MM.1S (cell line): ENCODE measurements at regions not wholly inside any gene's neighbourhood (a gene's known extent, or its start where the extent isn't known, plus 50 kb on each side); places are given as distances from the start of the nearest gene placed in this dataset.

Experiments
- DNase-seq: peaks from one replicate; pipeline ENCODE4 v3.0.0-alpha.2; 2015
- H2AFZ ChIP-seq: fragments of 300-600 bp; sonication (generic); 2 replicates; pipeline ENCODE4 v1.6.0; 2016; ENCODE audit warnings: antibody characterized with exemption, low read length
- H3F3A ChIP-seq: fragments of 300-600 bp; sonication (generic); 2 replicates; pipeline ENCODE4 v1.6.1; 2016; ENCODE audit warnings: mild to moderate bottlenecking, antibody characterized with exemption, low read length, moderate library complexity, mixed read lengths; ENCODE audit not compliant: insufficient read depth
- H3K27ac ChIP-seq: fragments of 300-600 bp; sonication (generic); 2 replicates; pipeline ENCODE4 v1.5.1; 2016; ENCODE audit warnings: mild to moderate bottlenecking, low read length
- H3K27me3 ChIP-seq: fragments of 300-600 bp; sonication (generic); replicated peaks from 2 replicates; pipeline ENCODE4 v1.6.0; 2016; ENCODE audit warnings: low read length; ENCODE audit not compliant: insufficient read depth
- H3K36me3 ChIP-seq: fragments of 300-600 bp; sonication (generic); replicated peaks from 2 replicates; pipeline ENCODE4 v1.6.1; 2016; ENCODE audit warnings: mild to moderate bottlenecking, low read length, mixed read lengths; ENCODE audit not compliant: insufficient read depth
- H3K4me1 ChIP-seq: fragments of 300-600 bp; sonication (generic); 2 replicates; pipeline ENCODE4 v1.6.1; 2016; ENCODE audit warnings: low read length, mixed read lengths
- H3K4me2 ChIP-seq: fragments of 300-600 bp; sonication (generic); 2 replicates; pipeline ENCODE4 v1.6.0; 2016; ENCODE audit warnings: low read depth, low read length
- H3K4me3 ChIP-seq: fragments of 300-600 bp; sonication (generic); 2 replicates; pipeline ENCODE4 v1.5.1; 2016; ENCODE audit warnings: low read length, mixed read lengths
- H3K79me2 ChIP-seq: fragments of 300-600 bp; sonication (generic); 2 replicates; pipeline ENCODE4 v1.6.1; 2016; ENCODE audit warnings: mixed run types, low read length, mixed read lengths
- H3K9ac ChIP-seq: fragments of 300-600 bp; sonication (generic); 2 replicates; pipeline ENCODE4 v1.6.1; 2016; ENCODE audit warnings: low read length, mixed read lengths
- H3K9me2 ChIP-seq: fragments of 300-600 bp; sonication (generic); replicated peaks from 2 replicates; pipeline ENCODE4 v1.6.1; 2016; ENCODE audit warnings: mild to moderate bottlenecking, low read length, mixed read lengths; ENCODE audit not compliant: insufficient read depth
- H3K9me3 ChIP-seq: fragments of 300-600 bp; sonication (generic); replicated peaks from 2 replicates; pipeline ENCODE4 v1.6.1; 2016; ENCODE audit warnings: mild to moderate bottlenecking, low read length, mixed read lengths; ENCODE audit not compliant: insufficient read depth
- H4K20me1 ChIP-seq: fragments of 300-600 bp; sonication (generic); 2 replicates; pipeline ENCODE4 v1.6.1; 2016; ENCODE audit warnings: mild to moderate bottlenecking, low read length, moderate library complexity, mixed read lengths; ENCODE audit not compliant: insufficient read depth
- EZH2 ChIP-seq: fragments of 300-600 bp; sonication (generic); optimal IDR thresholded peaks from 2 replicates; pipeline ENCODE3; 2017; ENCODE audit warnings: low read depth, mild to moderate bottlenecking, antibody characterized with exemption, low read length, mixed read lengths
- EZH2phosphoT487 ChIP-seq: fragments of 300-600 bp; sonication (generic); IDR thresholded peaks from 2 replicates; pipeline ENCODE4 v1.6.1; 2018; ENCODE audit warnings: antibody characterized with exemption, low read length
- TF ChIP-seq, protein P1 (sequence below): fragments of 300-600 bp; sonication (generic); IDR thresholded peaks from 2 replicates; pipeline ENCODE4 v1.5.1; 2016; ENCODE audit warnings: antibody characterized with exemption, low read length, mixed read lengths

DNA sequence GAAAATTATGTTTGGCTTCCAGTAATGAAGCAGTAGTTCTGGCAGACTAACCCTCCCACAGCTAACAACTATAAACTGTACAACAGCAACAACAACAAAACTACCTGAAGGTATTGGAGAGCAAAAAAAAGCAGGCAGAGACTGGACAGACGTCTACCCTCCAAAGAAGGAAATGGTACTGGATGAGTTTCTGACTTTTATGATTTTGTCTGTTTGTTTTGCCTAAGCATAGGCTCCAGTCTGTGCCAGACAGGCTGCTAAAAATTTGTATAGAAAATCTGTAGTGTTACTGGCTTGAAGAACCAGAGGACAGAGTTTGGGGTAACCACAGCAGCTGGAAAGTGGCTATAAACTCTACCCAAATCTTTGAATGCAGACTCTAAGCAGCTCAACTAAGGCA is 131.3 kb downstream of the SLC25A47 start:
- no peaks in the 10 kb centered on the region for H3K27me3 ChIP-seq
- H2AFZ ChIP-seq: no peak overlapping the region
- H3K27ac ChIP-seq: no peak overlapping the region
- no peak overlapping the region for H3K4me2 ChIP-seq
- H3F3A ChIP-seq: no peaks in the 10 kb centered on the region
- H3K79me2 ChIP-seq: no peaks in the 10 kb centered on the region
- TF ChIP-seq, protein P1, sequence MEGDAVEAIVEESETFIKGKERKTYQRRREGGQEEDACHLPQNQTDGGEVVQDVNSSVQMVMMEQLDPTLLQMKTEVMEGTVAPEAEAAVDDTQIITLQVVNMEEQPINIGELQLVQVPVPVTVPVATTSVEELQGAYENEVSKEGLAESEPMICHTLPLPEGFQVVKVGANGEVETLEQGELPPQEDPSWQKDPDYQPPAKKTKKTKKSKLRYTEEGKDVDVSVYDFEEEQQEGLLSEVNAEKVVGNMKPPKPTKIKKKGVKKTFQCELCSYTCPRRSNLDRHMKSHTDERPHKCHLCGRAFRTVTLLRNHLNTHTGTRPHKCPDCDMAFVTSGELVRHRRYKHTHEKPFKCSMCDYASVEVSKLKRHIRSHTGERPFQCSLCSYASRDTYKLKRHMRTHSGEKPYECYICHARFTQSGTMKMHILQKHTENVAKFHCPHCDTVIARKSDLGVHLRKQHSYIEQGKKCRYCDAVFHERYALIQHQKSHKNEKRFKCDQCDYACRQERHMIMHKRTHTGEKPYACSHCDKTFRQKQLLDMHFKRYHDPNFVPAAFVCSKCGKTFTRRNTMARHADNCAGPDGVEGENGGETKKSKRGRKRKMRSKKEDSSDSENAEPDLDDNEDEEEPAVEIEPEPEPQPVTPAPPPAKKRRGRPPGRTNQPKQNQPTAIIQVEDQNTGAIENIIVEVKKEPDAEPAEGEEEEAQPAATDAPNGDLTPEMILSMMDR: no peak
- H4K20me1 ChIP-seq: no peaks in the 10 kb centered on the region
- DNase-seq: no peak
- H3K9me3 ChIP-seq: no peaks in the 10 kb centered on the region
- no peak overlapping the region for H3K4me3 ChIP-seq
- no peak overlapping the region for H3K9ac ChIP-seq
- H3K4me1 ChIP-seq: no peaks in the 10 kb centered on the region
- H3K36me3 ChIP-seq: no peaks in the 10 kb centered on the region
- H3K9me2 ChIP-seq: no peaks in the 10 kb centered on the region

DNA sequence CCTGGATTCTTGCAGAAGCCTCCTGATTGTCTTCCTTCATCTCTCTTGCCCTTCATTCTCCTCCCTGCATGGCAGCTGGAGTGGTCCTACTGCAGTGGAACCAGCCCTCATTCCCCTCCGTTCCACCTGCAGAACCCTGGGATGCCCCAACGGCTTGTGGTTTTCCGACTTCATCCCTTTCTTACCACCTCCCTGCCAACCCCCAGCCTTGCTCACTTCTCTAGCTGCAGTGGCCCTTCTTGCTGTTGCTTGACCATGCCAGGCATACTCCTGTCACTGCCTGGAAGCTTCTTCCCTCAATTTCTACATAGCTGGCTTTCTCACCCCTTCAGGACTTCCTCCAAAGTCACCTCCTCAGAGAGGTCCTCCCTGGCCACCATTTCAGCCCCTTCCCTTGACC is 123.3 kb downstream of the BEGAIN start:
- DNase-seq: no peak
- Histone ChIP-seq H3K9ac (no peak overlapping the region), H2AFZ (no peak overlapping the region), H3K27ac (no peak overlapping the region), H3K9me2 (no peaks in the 10 kb centered on the region), H3K4me3 (no peak overlapping the region), H3K4me2 (no peak overlapping the region), H3K27me3 (no peaks in the 10 kb centered on the region), H3K36me3 (no peaks in the 10 kb centered on the region), H4K20me1 (no peaks in the 10 kb centered on the region), H3K79me2 (no peaks in the 10 kb centered on the region), H3K4me1 (no peaks in the 10 kb centered on the region), H3F3A (no peaks in the 10 kb centered on the region), H3K9me3 (no peaks in the 10 kb centered on the region)
- TF ChIP-seq, protein P1: no peak
- no peak for TF ChIP-seq EZH2
- no peak for TF ChIP-seq EZH2phosphoT487

DNA sequence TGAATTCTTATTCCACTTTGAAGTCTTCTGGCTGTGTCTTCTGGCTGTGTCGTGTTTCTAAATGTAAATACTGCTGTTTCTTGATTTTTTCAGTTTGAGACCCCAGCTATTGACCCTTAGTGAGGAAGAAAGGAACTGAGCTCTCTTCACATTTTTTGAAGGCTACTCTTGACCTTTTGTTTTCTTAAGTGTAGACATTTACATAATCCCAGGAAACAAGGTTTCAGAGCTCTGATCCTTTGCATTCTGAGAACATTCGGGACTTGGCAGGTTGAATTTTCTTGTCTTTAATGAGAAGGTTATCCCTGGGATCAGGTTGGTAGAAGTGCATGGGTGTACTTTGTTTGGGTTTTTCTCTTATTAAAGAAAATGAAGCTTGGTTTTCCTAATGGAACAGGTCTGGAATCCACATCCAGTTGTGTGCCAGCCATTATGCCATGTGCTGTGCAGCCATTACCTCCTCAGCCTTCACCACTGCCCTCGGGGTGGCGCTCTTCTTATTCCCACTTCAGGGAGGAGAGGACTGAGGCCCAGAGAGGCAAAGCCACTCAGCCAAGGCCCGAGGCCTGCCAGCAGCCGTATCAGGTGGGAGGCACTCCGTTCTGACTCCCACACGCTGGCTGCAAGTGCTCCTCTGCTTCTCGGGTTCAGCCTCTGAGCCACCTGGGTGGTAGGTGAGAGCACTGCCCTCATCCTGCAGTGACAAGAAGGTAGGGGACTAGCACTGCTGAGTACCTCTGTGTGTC is 120.9 kb downstream of the BEGAIN start:
- H3K36me3 ChIP-seq: no peaks in the 10 kb centered on the region
- H3K79me2 ChIP-seq: no peaks in the 10 kb centered on the region
- no peak for DNase-seq
- no peaks in the 10 kb centered on the region for H4K20me1 ChIP-seq
- H2AFZ ChIP-seq: no peak overlapping the region
- no peaks in the 10 kb centered on the region for H3K9me3 ChIP-seq
- no peaks in the 10 kb centered on the region for H3F3A ChIP-seq
- H3K4me2 ChIP-seq: no peak overlapping the region
- H3K4me1 ChIP-seq: no peaks in the 10 kb centered on the region
- no peaks in the 10 kb centered on the region for H3K9me2 ChIP-seq
- TF ChIP-seq EZH2phosphoT487 (no peak), EZH2 (no peak)
- TF ChIP-seq, protein P1: no peak
- H3K4me3 ChIP-seq: no peak overlapping the region
- H3K9ac ChIP-seq: no peak overlapping the region
- no peaks in the 10 kb centered on the region for H3K27me3 ChIP-seq
- H3K27ac ChIP-seq: no peak overlapping the region
